LNCaP clone FGC (cell line): ENCODE measurements at regions not wholly inside any gene's neighbourhood (a gene's known extent, or its start where the extent isn't known, plus 50 kb on each side); places are given as distances from the start of the nearest gene placed in this dataset.

Experiments
- DNase-seq: peaks from one replicate; pipeline ENCODE4 v3.0.0-alpha.2; 2011; ENCODE audit warnings: low read depth
- H3K4me3 ChIP-seq: 2 replicates; pipeline ENCODE4 v1.5.1; 2011; ENCODE audit warnings: mild to moderate bottlenecking, low read depth, low read length, control low read depth
- CTCF ChIP-seq: IDR thresholded peaks from 2 replicates; pipeline ENCODE4 v1.5.1; 2012; ENCODE audit warnings: mild to moderate bottlenecking; ENCODE audit not compliant: control insufficient read depth, insufficient read depth; ENCODE audit errors: extremely low read depth

- peak; percentile 53 for TF ChIP-seq CTCF
- no peak overlapping the region for H3K4me3 ChIP-seq
- no peak for DNase-seq
Observed at GRCh38 chr4:164012396-164013027, 518.0 kb downstream of the TMA16 start.

GRCh38 chr4:164021947-164022346 is 527.5 kb downstream of the TMA16 start:
- no peak overlapping the region for H3K4me3 ChIP-seq
- no peak for DNase-seq
- no peak for TF ChIP-seq CTCF

- H3K4me3 ChIP-seq, result no peak overlapping the region
- no peak for DNase-seq
- peak; percentile 13; the same call in 1 of the 2 replicates for TF ChIP-seq CTCF
Observed at GRCh38 chr4:164023214-164023613, 528.7 kb downstream of the TMA16 start.

GRCh38 chr4:164027805-164028204 is 533.3 kb downstream of the TMA16 start:
- TF ChIP-seq CTCF, result no peak
- DNase-seq, result no peak
- H3K4me3 ChIP-seq, result no peak overlapping the region

- no peak for DNase-seq
- no peak overlapping the region for H3K4me3 ChIP-seq
- TF ChIP-seq CTCF, result no peak
Observed at GRCh38 chr4:164039482-164039881, 545.0 kb downstream of the TMA16 start.

GRCh38 chr4:164056426-164057142 is 562.1 kb downstream of the TMA16 start:
- TF ChIP-seq CTCF, result no peak

More at GRCh38 chr4:164056426-164057142, 562.1 kb downstream of the TMA16 start:
- no peak overlapping the region for H3K4me3 ChIP-seq
- no peak for DNase-seq
